ENCODE measurements at regions not wholly inside any gene's neighbourhood (a gene's known extent, or its start where the extent isn't known, plus 50 kb on each side); places are given as distances from the start of the nearest gene placed in this dataset.
"Not testable (repeated sequence)": the region's sequence is repeated elsewhere in the genome, so short reads cannot be mapped to it uniquely, and the experiment has no call there.

GRCh38 chr13:109940637-109941036 lies 154.3 kb upstream of the IRS2 start:
- DNase-seq (ENCODE audit: low read depth in 2 of 2): no peak

DNA sequence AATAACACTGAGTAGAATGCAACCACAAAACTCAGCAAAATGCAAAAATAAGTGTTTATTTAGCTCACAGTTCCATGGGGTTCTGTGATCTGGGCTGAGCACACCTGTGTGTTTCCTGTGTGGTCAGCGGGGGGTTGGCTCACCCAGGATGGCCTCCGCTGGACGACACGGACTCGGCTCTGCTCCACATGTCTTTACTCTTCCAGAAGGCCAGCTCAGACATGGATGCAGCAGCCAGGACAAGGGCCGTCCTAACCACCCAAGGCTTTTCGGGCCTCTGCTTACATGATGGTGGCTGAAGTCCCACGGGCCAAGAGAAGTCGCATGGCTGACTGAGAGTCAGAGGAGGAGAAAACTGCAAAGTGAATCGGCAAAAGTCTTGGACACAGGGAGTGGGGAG lies 153.5 kb upstream of the IRS2 start:
- DNase-seq (ENCODE audit: low read depth in 2 of 2): no peak

- DNase-seq (ENCODE audit: low read depth in 2 of 2): peak; percentile 74 to 77
These were observed 152.8 kb upstream of the IRS2 start for GRCh38 chr13:109939180-109939579.

DNA sequence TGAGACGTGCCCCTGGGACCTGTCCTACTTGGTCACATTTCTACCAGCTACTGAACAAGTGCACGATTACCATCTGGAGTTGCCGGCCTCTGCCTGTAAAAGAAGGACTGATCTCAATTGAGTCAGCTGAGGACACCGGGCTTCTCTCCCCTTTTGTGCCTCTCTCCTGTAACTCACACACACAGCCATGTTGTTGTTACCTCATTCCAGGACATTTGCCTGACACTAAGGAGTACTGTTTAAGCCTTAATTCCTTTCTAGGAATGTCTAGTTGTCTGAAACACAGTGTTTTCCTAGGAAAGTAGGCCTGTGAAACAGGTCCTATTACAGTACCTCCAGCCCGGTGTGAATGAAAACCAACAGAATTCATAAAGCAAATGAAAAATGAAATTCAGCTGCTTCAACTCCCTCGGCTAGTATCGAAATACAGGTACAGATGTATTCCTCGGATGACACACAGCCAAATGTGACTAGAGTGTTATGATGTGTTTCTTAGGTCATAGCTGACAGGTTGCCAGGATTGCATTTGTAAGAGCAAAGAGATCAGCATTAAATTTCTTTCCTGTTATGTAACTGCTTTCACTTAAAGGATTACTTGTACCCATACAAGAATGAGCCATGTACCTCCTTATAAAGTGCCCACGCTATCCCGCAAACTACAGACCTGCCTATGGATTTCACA lies 152.0 kb upstream of the IRS2 start:
- DNase-seq (ENCODE audit: low read depth in 2 of 2): peak; percentile 52 to 53

- DNase-seq (ENCODE audit: low read depth in 2 of 2): not testable (repeated sequence)
These were observed 148.1 kb upstream of the IRS2 start for GRCh38 chr13:109934520-109934919.

DNA sequence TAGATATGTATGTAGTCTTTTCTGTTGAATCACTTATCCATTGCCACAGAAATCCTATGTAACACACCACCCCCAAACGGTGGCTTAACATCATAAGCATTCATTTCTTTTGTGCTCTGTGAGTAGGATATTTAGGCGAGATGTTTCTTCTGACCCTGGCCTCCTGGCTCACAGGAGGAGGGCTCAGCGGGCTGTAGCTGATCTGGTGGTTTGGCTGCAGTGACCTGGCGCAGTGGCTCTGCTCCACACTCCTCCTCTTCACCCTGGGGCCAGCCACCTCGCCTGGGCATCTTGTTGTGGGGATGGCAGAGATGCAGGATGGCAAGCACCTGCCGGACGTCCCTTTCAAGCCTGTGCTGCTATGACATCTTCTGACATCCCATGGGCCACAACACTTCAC lies 147.1 kb upstream of the IRS2 start:
- DNase-seq (ENCODE audit: low read depth in 2 of 2): no peak

GRCh38 chr13:109924376-109924775 lies 138.0 kb upstream of the IRS2 start:
- DNase-seq (ENCODE audit: low read depth in 2 of 2): no peak

- no peak for DNase-seq (ENCODE audit: low read depth in 2 of 2)
These were observed 136.1 kb upstream of the IRS2 start for GRCh38 chr13:109922518-109922917.

GRCh38 chr13:109919715-109920375 lies 133.5 kb upstream of the IRS2 start:
- DNase-seq (ENCODE audit: low read depth in 2 of 2): peak; percentile 29 to 36

DNA sequence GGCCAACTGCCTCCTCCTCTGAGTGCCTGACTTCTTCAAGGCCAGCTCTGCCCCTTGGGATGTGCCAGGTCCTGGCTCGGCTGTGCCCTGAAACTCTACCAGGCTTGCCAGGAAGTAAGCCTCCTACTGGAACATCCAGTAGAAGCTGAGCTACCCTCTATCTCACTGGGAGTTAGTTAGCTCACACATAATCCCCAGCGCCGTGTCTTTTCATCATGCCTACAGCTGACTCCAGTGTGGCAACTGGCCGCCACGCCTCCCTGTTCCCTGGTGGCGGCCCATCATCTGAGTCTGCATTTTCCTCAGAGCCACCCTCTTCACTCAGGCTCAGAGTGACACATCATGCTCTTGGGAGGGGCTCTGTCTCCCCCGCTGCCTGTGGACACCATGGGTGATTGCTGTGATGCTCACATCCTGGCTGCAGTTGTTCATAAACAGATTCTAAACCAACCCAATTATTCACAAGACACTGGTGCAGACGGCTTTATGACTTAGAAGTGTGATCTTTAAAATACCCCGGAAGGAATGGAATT lies 131.9 kb upstream of the IRS2 start:
- DNase-seq (ENCODE audit: low read depth in 2 of 2): peak; percentile 62 to 63

GRCh38 chr13:109917422-109917821 lies 131.0 kb upstream of the IRS2 start:
- DNase-seq (ENCODE audit: low read depth in 2 of 2): no peak

GRCh38 chr13:109913936-109914510 lies 127.6 kb upstream of the IRS2 start:
- no peak for DNase-seq (ENCODE audit: low read depth in 2 of 2)

- no peak for DNase-seq (ENCODE audit: low read depth in 2 of 2)
These were observed 126.8 kb upstream of the IRS2 start for GRCh38 chr13:109913186-109913585.

- no peak for DNase-seq (ENCODE audit: low read depth in 2 of 2)
These were observed 123.8 kb upstream of the IRS2 start for GRCh38 chr13:109910194-109910593.

DNA sequence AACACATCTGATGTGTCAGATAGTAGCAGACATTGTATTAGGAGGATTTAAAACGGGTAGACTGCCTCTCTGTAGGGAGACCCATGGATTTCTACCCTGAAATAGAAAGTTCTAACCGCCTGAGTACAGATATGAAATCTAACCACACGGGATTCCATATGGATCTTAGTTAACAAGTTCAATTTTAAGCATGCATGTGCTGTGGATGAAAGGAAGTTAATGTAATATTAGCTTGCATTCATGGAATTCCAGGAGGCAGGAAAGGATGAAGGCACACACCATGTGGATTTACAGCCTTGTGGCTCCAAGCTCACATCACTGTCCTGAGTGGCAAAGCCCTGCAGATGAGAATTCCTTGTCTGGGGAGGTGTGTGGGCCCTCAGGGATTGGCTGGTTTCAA lies 120.6 kb upstream of the IRS2 start:
- DNase-seq (ENCODE audit: low read depth in 2 of 2): peak; percentile 22 to 27

- DNase-seq (ENCODE audit: low read depth in 2 of 2): no peak
These were observed 117.8 kb upstream of the IRS2 start for GRCh38 chr13:109904218-109904617.

GRCh38 chr13:109900741-109901140 lies 114.4 kb upstream of the IRS2 start:
- DNase-seq (ENCODE audit: low read depth in 2 of 2): no peak

DNA sequence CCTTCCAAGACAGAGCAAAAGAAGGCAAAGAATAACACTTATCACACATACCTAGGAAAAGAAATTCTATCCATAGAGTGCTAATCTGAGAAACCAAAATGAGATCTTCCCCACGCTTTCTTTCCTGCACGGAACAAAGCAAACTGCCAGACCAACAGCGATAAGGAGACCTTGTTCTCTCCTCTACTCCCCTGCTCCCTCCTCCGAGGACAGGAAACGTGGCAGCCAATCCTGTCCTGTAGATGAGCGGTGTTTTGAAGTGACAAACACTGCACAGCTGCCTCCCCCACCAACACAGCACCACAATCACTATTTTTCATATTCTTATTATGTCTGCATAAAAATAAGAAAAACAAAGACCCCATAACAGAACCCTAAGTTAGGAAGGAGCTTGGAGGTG lies 113.9 kb upstream of the IRS2 start:
- no peak for DNase-seq (ENCODE audit: low read depth in 2 of 2)

GRCh38 chr13:109899748-109900147 lies 113.4 kb upstream of the IRS2 start:
- DNase-seq (ENCODE audit: low read depth in 2 of 2): no peak

DNA sequence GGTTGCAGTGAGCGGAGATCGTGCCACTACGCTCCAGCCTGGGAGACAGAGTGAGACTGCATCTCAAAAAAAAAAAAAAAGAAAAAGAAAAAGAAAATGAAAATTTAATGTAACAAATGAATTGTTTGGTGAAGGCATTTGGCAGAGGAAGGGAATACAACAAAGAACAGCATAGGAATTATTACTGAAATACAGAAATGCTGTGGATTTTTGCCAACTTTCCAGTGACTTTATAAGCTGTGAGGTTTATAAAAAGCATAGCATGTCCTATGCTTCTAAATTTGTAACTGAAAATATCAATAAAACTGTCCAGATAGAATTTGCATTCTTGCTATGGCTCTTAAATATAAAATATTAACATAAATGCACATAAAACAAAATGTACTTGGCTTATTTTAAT lies 112.9 kb upstream of the IRS2 start:
- no peak for DNase-seq (ENCODE audit: low read depth in 2 of 2)

- DNase-seq (ENCODE audit: low read depth in 2 of 2): no peak
These were observed 111.7 kb upstream of the IRS2 start for GRCh38 chr13:109897988-109898624.

DNA sequence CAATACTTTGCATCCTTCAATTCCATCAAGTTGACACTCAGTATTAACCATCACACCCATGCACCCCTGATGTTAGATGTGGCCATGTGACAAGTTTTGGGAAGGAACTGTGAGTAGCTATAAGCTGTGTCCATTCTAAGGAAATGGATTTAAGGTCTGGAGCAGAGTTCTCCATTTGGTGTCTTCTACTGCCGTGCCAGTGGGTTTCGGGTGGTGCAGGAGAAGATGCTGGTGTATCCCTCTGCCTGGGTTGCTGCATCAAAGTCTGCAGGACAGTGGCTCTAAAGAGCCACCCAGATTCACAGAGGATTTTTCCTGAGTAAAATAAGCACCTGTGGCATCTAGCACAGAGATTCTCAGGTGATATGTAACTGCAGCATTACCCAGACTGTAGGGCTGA lies 105.7 kb upstream of the IRS2 start:
- no peak for DNase-seq (ENCODE audit: low read depth in 2 of 2)

GRCh38 chr13:109885235-109885634 lies 98.9 kb upstream of the IRS2 start:
- no peak for DNase-seq (ENCODE audit: low read depth in 2 of 2)

Measured in fibroblast of skin of left quadriceps (primary cell).